Prostate gland (tissue), 2 donors: ENCODE measurements at regions not wholly inside any gene's neighbourhood (a gene's known extent, or its start where the extent isn't known, plus 50 kb on each side); places are given as distances from the start of the nearest gene placed in this dataset.

Experiments used
- DNase-seq: peaks from one replicate; pipeline ENCODE4 v3.0.0-alpha.2; 2019; ENCODE audit warnings: low spot score
- H3K27ac ChIP-seq, 2 donors: fragments of 200-600 bp; sonication (generic); 2 replicates each; pipeline ENCODE4 v1.5.1; 2017 to 2019
- H3K27me3 ChIP-seq: fragments of 200-600 bp; sonication (generic); replicated peaks from 2 replicates; pipeline ENCODE4 v1.5.1; 2019; ENCODE audit not compliant: insufficient read depth
- H3K36me3 ChIP-seq, 2 donors: fragments of 200-600 bp; sonication (generic); 1 replicate in 1 of 2; 2 replicates in 1 of 2; pipeline versions ENCODE4 v1.5.1 to v1.8.1; 2017 to 2019
- H3K4me1 ChIP-seq: fragments of 200-600 bp; sonication (generic); replicated peaks from 2 replicates; pipeline ENCODE4 v1.5.1; 2019
- H3K4me3 ChIP-seq, 2 donors: fragments of 200-600 bp; sonication (generic); 2 replicates each; pipeline ENCODE4 v1.5.1; 2017 to 2019
- H3K9me3 ChIP-seq: fragments of 200-600 bp; sonication (generic); 2 replicates; pipeline ENCODE4 v1.5.1; 2017
- CTCF ChIP-seq, 4 experiments: fragments of 200-600 bp in 2 of 4; fragments of 450-650 bp in 2 of 4; sonication (generic) in 2 of 4; IDR thresholded peaks; 1 replicate in 3 of 4; 2 replicates in 1 of 4; pipeline ENCODE4 v1.5.1; 2016 to 2019; ENCODE audit warnings: antibody characterized with exemption in 4 of 4, mild to moderate bottlenecking in 2 of 4, moderate library complexity in 2 of 4
- POLR2A ChIP-seq: fragments of 450-650 bp; IDR thresholded peaks from one replicate; pipeline ENCODE4 v1.6.1; 2016; ENCODE audit warnings: antibody characterized with exemption, mild to moderate bottlenecking
- POLR2AphosphoS5 ChIP-seq: sonication (generic); formaldehyde crosslinking; IDR thresholded peaks from one replicate; pipeline ENCODE4 v1.6.1; 2017; ENCODE audit warnings: antibody characterized with exemption
- WGBS: methylation state at CpG from one replicate; pipeline ENCODE4 v1.1.5; 2018; 5-methylcytosine and 5-hydroxymethylcytosine counted together
- intact Hi-C: fragments of 100-400 bp; cut with DNase I; formaldehyde crosslinking; loops from one replicate; pipeline ENCODE4 v1.14.2; 2022

- H3K4me1 ChIP-seq = peaks cover 13% of the 10 kb centered on the region
- TF ChIP-seq POLR2AphosphoS5 (no peak), POLR2A (no peak), CTCF (IDR thresholded peaks at IDR 0.05) (no peak)
- no peaks in the 10 kb centered on the region for H3K9me3 ChIP-seq
- no peak overlapping the region for H3K27ac ChIP-seq
- H3K4me3 ChIP-seq = no peak overlapping the region
- intact Hi-C loops = no loop called here
- 76% methylated on average over 7 of the region's 7 CpGs for WGBS
- no peaks in the 10 kb centered on the region for H3K27me3 ChIP-seq
- no peaks in the 10 kb centered on the region for H3K36me3 ChIP-seq
- no peak for DNase-seq
These were observed 85.3 kb upstream of the MAML3 start for GRCh38 chr4:140239311-140239710.

GRCh38 chr4:140238351-140239056, 84.5 kb upstream of the MAML3 start:
- Histone ChIP-seq H3K36me3 (no peaks in the 10 kb centered on the region), H3K4me1 (peaks cover 7% of the 10 kb centered on the region), H3K4me3 (no peak overlapping the region), H3K27me3 (no peaks in the 10 kb centered on the region), H3K27ac (peak overlapping the region; percentile 63 to 68), H3K9me3 (no peaks in the 10 kb centered on the region)
- intact Hi-C loops = no loop called here
- 24% methylated on average over 13 of the region's 13 CpGs for WGBS
- no peak for TF ChIP-seq CTCF (IDR thresholded peaks at IDR 0.05)
- peak; percentile 75 for TF ChIP-seq POLR2AphosphoS5
- peak; percentile 27 for TF ChIP-seq POLR2A
- peak; percentile 63 for DNase-seq

GRCh38 chr4:140237616-140238350, 83.8 kb upstream of the MAML3 start:
- intact Hi-C loops = no loop called here
- no peaks in the 10 kb centered on the region for H3K27me3 ChIP-seq
- H3K9me3 ChIP-seq = no peaks in the 10 kb centered on the region
- no peaks in the 10 kb centered on the region for H3K36me3 ChIP-seq
- peaks cover 7% of the 10 kb centered on the region for H3K4me1 ChIP-seq
- peak; percentile 50 for DNase-seq
- TF ChIP-seq CTCF (IDR thresholded peaks at IDR 0.05) (no peak), POLR2A (no peak), POLR2AphosphoS5 (peak; percentile 72)
- H3K4me3 ChIP-seq = no peak overlapping the region
- H3K27ac ChIP-seq = peak overlapping the region; percentile 63 to 68
- 12% methylated on average over 16 of the region's 16 CpGs for WGBS

GRCh38 chr4:140236654-140237169, 82.7 kb upstream of the MAML3 start:
- no peaks in the 10 kb centered on the region for H3K36me3 ChIP-seq
- H3K9me3 ChIP-seq = no peaks in the 10 kb centered on the region
- intact Hi-C loops = no loop called here
- no peak overlapping the region for H3K4me3 ChIP-seq
- H3K4me1 ChIP-seq = peaks cover 7% of the 10 kb centered on the region
- no peak for DNase-seq
- WGBS = 53% methylated on average over 9 of the region's 9 CpGs
- peak overlapping the region; percentile 63 to 68 for H3K27ac ChIP-seq
- TF ChIP-seq CTCF (IDR thresholded peaks at IDR 0.05) (no peak), POLR2A (no peak), POLR2AphosphoS5 (no peak)
- no peaks in the 10 kb centered on the region for H3K27me3 ChIP-seq
